Neural progenitor cell (in vitro differentiated cells): ENCODE measurements at regions not wholly inside any gene's neighbourhood (a gene's known extent, or its start where the extent isn't known, plus 50 kb on each side); places are given as distances from the start of the nearest gene placed in this dataset.

ENCODE experiments used
- DNase-seq: peaks from one replicate; pipeline ENCODE4 v3.0.0-alpha.2; 2016; ENCODE audit warnings: low spot score
- H2AFZ ChIP-seq: fragments of 200-600 bp; sonication (generic); replicated peaks from 2 replicates; pipeline ENCODE4 v1.6.1; 2016; ENCODE audit warnings: antibody characterized with exemption
- H3F3A ChIP-seq: fragments of 200-600 bp; sonication (generic); 2 replicates; pipeline ENCODE4 v1.6.1; 2016; ENCODE audit warnings: antibody characterized with exemption, low read depth
- H3K27ac ChIP-seq: fragments of 200-600 bp; sonication (generic); 2 replicates; pipeline ENCODE4 v1.5.1; 2016; ENCODE audit warnings: mild to moderate bottlenecking
- H3K27me3 ChIP-seq: fragments of 200-600 bp; sonication (generic); 2 replicates; pipeline ENCODE4 v1.6.1; 2016; ENCODE audit warnings: mild to moderate bottlenecking, moderate library complexity
- H3K36me3 ChIP-seq: fragments of 200-600 bp; sonication (generic); 2 replicates; pipeline ENCODE4 v1.5.1; 2016
- H3K4me1 ChIP-seq: fragments of 200-600 bp; sonication (generic); 2 replicates; pipeline ENCODE4 v1.6.1; 2016; ENCODE audit warnings: mixed run types
- H3K4me2 ChIP-seq: fragments of 200-600 bp; sonication (generic); 2 replicates; pipeline ENCODE4 v1.6.1; 2016
- H3K4me3 ChIP-seq: fragments of 200-600 bp; sonication (generic); 2 replicates; pipeline ENCODE4 v1.5.1; 2016
- H3K79me2 ChIP-seq: fragments of 200-600 bp; sonication (generic); 2 replicates; pipeline ENCODE4 v1.6.1; 2016; ENCODE audit warnings: low read depth
- H3K9ac ChIP-seq: fragments of 200-600 bp; sonication (generic); 2 replicates; pipeline ENCODE4 v1.6.1; 2016
- H3K9me3 ChIP-seq: fragments of 200-600 bp; sonication (generic); 2 replicates; pipeline ENCODE4 v1.5.1; 2016; ENCODE audit warnings: low read depth
- H4K20me1 ChIP-seq: fragments of 200-600 bp; sonication (generic); 2 replicates; pipeline ENCODE4 v1.6.1; 2016; ENCODE audit warnings: low read depth
- H3K27ac Mint-ChIP-seq: 3 replicates; pipeline ENCODE4 v1.8.0; 2021; ENCODE audit warnings: mixed read lengths
- H3K27me3 Mint-ChIP-seq: 2 replicates; pipeline ENCODE4 v1.8.0; 2022; ENCODE audit warnings: low read depth, mild to moderate bottlenecking, inconsistent platforms, moderate library complexity, mixed read lengths; ENCODE audit not compliant: insufficient read depth
- H3K36me3 Mint-ChIP-seq: 3 replicates; pipeline ENCODE4 v1.8.0; 2021; ENCODE audit warnings: mixed read lengths
- H3K4me1 Mint-ChIP-seq: 3 replicates; pipeline ENCODE4 v1.8.0; 2021; ENCODE audit warnings: mixed read lengths
- H3K4me3 Mint-ChIP-seq: 3 replicates; pipeline ENCODE4 v1.8.0; 2021; ENCODE audit warnings: mild to moderate bottlenecking, moderate library complexity, mixed read lengths
- H3K9me3 Mint-ChIP-seq: 3 replicates; pipeline ENCODE4 v1.8.0; 2020; ENCODE audit warnings: mixed read lengths
- CTCF ChIP-seq: fragments of 200-600 bp; sonication (generic); IDR thresholded peaks from 2 replicates; pipeline ENCODE4 v1.5.1; 2017; ENCODE audit warnings: antibody characterized with exemption, mild to moderate bottlenecking
- EZH2 ChIP-seq: fragments of 200-600 bp; sonication (generic); IDR thresholded peaks from 2 replicates; pipeline ENCODE4 v1.6.1; 2017; ENCODE audit warnings: antibody characterized with exemption, mild to moderate bottlenecking, moderate library complexity
- EZH2phosphoT487 ChIP-seq: fragments of 200-600 bp; sonication (generic); IDR thresholded peaks from 2 replicates; pipeline ENCODE4 v1.6.1; 2017; ENCODE audit warnings: antibody characterized with exemption

- peaks cover 2% of the 10 kb centered on the region for H3K27me3 Mint-ChIP-seq
- H3K36me3 Mint-ChIP-seq: no peaks in the 10 kb centered on the region
- Histone ChIP-seq H3F3A (no peaks in the 10 kb centered on the region), H4K20me1 (no peaks in the 10 kb centered on the region), H3K36me3 (no peaks in the 10 kb centered on the region), H2AFZ (no peak overlapping the region), H3K9me3 (no peaks in the 10 kb centered on the region), H3K27me3 (no peaks in the 10 kb centered on the region), H3K4me1 (peaks cover 13% of the 10 kb centered on the region), H3K4me3 (no peak overlapping the region), H3K9ac (no peak overlapping the region), H3K27ac (no peak overlapping the region), H3K79me2 (no peaks in the 10 kb centered on the region), H3K4me2 (no peak overlapping the region)
- TF ChIP-seq EZH2 (no peak), EZH2phosphoT487 (no peak), CTCF (no peak)
- H3K4me3 Mint-ChIP-seq: no peak overlapping the region
- H3K27ac Mint-ChIP-seq: no peak overlapping the region
- H3K4me1 Mint-ChIP-seq: peaks cover 8% of the 10 kb centered on the region
- no peak for DNase-seq
- no peaks in the 10 kb centered on the region for H3K9me3 Mint-ChIP-seq
Measured at GRCh38 chr9:4422495-4422894, 67.8 kb upstream of the SLC1A1 start.

GRCh38 chr9:4421847-4422246, 68.4 kb upstream of the SLC1A1 start:
- Histone ChIP-seq H3K4me3 (no peak overlapping the region), H3K27ac (no peak overlapping the region), H3F3A (no peaks in the 10 kb centered on the region), H3K4me2 (no peak overlapping the region), H4K20me1 (no peaks in the 10 kb centered on the region), H3K36me3 (no peaks in the 10 kb centered on the region), H3K9me3 (no peaks in the 10 kb centered on the region), H3K27me3 (no peaks in the 10 kb centered on the region), H3K4me1 (peaks cover 13% of the 10 kb centered on the region), H2AFZ (no peak overlapping the region), H3K9ac (no peak overlapping the region), H3K79me2 (no peaks in the 10 kb centered on the region)
- TF ChIP-seq CTCF (no peak), EZH2phosphoT487 (no peak), EZH2 (no peak)
- Mint-ChIP-seq H3K36me3 (no peaks in the 10 kb centered on the region), H3K9me3 (no peaks in the 10 kb centered on the region), H3K27me3 (peaks cover 2% of the 10 kb centered on the region), H3K4me1 (peaks cover 8% of the 10 kb centered on the region), H3K4me3 (no peak overlapping the region), H3K27ac (no peak overlapping the region)
- no peak for DNase-seq

GRCh38 chr9:4420351-4420750, 69.9 kb upstream of the SLC1A1 start:
- Histone ChIP-seq H3K36me3 (no peaks in the 10 kb centered on the region), H3K9ac (no peak overlapping the region), H3K4me2 (no peak overlapping the region), H3K27ac (no peak overlapping the region), H3F3A (no peaks in the 10 kb centered on the region), H4K20me1 (no peaks in the 10 kb centered on the region), H3K79me2 (no peaks in the 10 kb centered on the region), H3K9me3 (no peaks in the 10 kb centered on the region), H3K4me1 (peaks cover 13% of the 10 kb centered on the region), H2AFZ (no peak overlapping the region), H3K4me3 (no peak overlapping the region), H3K27me3 (no peaks in the 10 kb centered on the region)
- H3K9me3 Mint-ChIP-seq: no peaks in the 10 kb centered on the region
- peaks cover 8% of the 10 kb centered on the region for H3K4me1 Mint-ChIP-seq
- no peaks in the 10 kb centered on the region for H3K36me3 Mint-ChIP-seq
- no peak overlapping the region for H3K4me3 Mint-ChIP-seq
- no peak overlapping the region for H3K27ac Mint-ChIP-seq
- no peak for TF ChIP-seq EZH2
- no peak for TF ChIP-seq CTCF
- no peak for TF ChIP-seq EZH2phosphoT487
- H3K27me3 Mint-ChIP-seq: peaks cover 2% of the 10 kb centered on the region
- no peak for DNase-seq
